PC-3 (cell line): ENCODE measurements at regions not wholly inside any gene's neighbourhood (a gene's known extent, or its start where the extent isn't known, plus 50 kb on each side); places are given as distances from the start of the nearest gene placed in this dataset.

Experiments used
- ATAC-seq: fragments of 200-7000 bp; cut with Tn5 transposase; 2 replicates; pipeline ENCODE4 v1.9.1; 2020; ENCODE audit warnings: mild to moderate bottlenecking, moderate library complexity
- BruUV-seq: library from RNA; stranded (reverse); fragments of 400-500 nt; replicated peaks from 2 replicates; lab custom pipeline; 2021; lab: Mats Ljungman, UMichigan
- CTCF ChIA-PET: fragments of 300-600 bp; sonication (Branson Sonifier 250); formaldehyde crosslinking; loops from one replicate; lab custom pipeline; 2022; ENCODE audit warnings: antibody characterized with exemption; lab: Charles Lee
- POLR2A ChIA-PET: fragments of 300-600 bp; sonication (Branson Sonifier 250); formaldehyde crosslinking; loops from one replicate; lab custom pipeline; 2022; ENCODE audit warnings: antibody characterized with exemption; ENCODE audit not compliant: unreplicated experiment; lab: Charles Lee
- DNase-seq: peaks from one replicate; pipeline ENCODE4 v3.0.0-alpha.2; 2015
- H2AFZ ChIP-seq: fragments of 300-600 bp; sonication (generic); 2 replicates; pipeline ENCODE4 v1.6.0; 2016; ENCODE audit warnings: antibody characterized with exemption, low read length
- H3F3A ChIP-seq: fragments of 300-600 bp; sonication (generic); one replicate; pipeline ENCODE4 v1.6.0; 2017; ENCODE audit warnings: antibody characterized with exemption, low read length, control low read depth, mild to moderate bottlenecking; ENCODE audit not compliant: unreplicated experiment
- H3K27ac ChIP-seq: fragments of 300-600 bp; sonication (generic); 2 replicates; pipeline ENCODE4 v1.5.1; 2016; ENCODE audit warnings: mild to moderate bottlenecking, low read length
- H3K27me3 ChIP-seq: fragments of 300-600 bp; sonication (generic); 2 replicates; pipeline ENCODE4 v1.6.1; 2016; ENCODE audit warnings: low read length, mixed read lengths
- H3K36me3 ChIP-seq: fragments of 300-600 bp; sonication (generic); 2 replicates; pipeline ENCODE4 v1.6.1; 2016; ENCODE audit warnings: low read depth, mixed run types, low read length, mixed read lengths
- H3K4me1 ChIP-seq: fragments of 300-600 bp; sonication (generic); 2 replicates; pipeline ENCODE4 v1.5.1; 2016; ENCODE audit warnings: low read length; ENCODE audit not compliant: insufficient read depth
- H3K4me2 ChIP-seq: fragments of 300-600 bp; sonication (generic); 2 replicates; pipeline ENCODE4 v1.6.0; 2016; ENCODE audit warnings: low read length
- H3K4me3 ChIP-seq: fragments of 300-600 bp; sonication (generic); 2 replicates; pipeline ENCODE4 v1.5.1; 2016; ENCODE audit warnings: mild to moderate bottlenecking, low read length, mixed read lengths
- H3K79me2 ChIP-seq: fragments of 300-600 bp; sonication (generic); 2 replicates; pipeline ENCODE4 v1.6.1; 2017; ENCODE audit warnings: low read length, mixed read lengths
- H3K9ac ChIP-seq: fragments of 300-600 bp; sonication (generic); 2 replicates; pipeline ENCODE4 v1.6.0; 2016; ENCODE audit warnings: mild to moderate bottlenecking, low read length
- H3K9me2 ChIP-seq: fragments of 300-600 bp; sonication (generic); replicated peaks from 2 replicates; pipeline ENCODE4 v1.6.1; 2016; ENCODE audit warnings: mixed run types, low read length, mixed read lengths
- H3K9me3 ChIP-seq: fragments of 300-600 bp; sonication (generic); 2 replicates; pipeline ENCODE4 v1.6.1; 2016; ENCODE audit warnings: low read length, mixed read lengths
- H4K20me1 ChIP-seq: fragments of 300-600 bp; sonication (generic); 2 replicates; pipeline ENCODE4 v1.6.1; 2016; ENCODE audit warnings: low read length, mixed read lengths
- CTCF ChIP-seq: fragments of 300-600 bp; sonication (generic); conservative IDR thresholded peaks from 2 replicates; pipeline ENCODE4 v1.5.1; 2017; ENCODE audit warnings: antibody characterized with exemption, low read depth, mild to moderate bottlenecking, low read length
- EZH2 ChIP-seq: fragments of 300-600 bp; sonication (generic); IDR thresholded peaks from one replicate; pipeline ENCODE4 v1.6.1; 2017; ENCODE audit warnings: antibody characterized with exemption, mild to moderate bottlenecking, low read length; ENCODE audit not compliant: unreplicated experiment
- EZH2phosphoT487 ChIP-seq: fragments of 300-600 bp; sonication (generic); IDR thresholded peaks from 2 replicates; pipeline ENCODE4 v1.6.1; 2018; ENCODE audit warnings: mild to moderate bottlenecking, antibody characterized with exemption, low read length, borderline replicate concordance
- intact Hi-C: fragments of 100-400 bp; cut with micrococcal nuclease; formaldehyde crosslinking; loops from 2 replicates; pipeline ENCODE4 v1.9.0; 2023

GRCh38 chr1:93023281-93023680 is 55.8 kb upstream of the MTF2 start:
- intact Hi-C loops: loop anchor here (5.0 kb wide), 1 partner anchor 54 kb away; the partner anchor contains the start of gene MTF2
- POLR2A ChIA-PET: no interaction called here
- H3K4me2 ChIP-seq: no peak overlapping the region
- no peaks in the 10 kb centered on the region for H3K9me3 ChIP-seq
- no peak overlapping the region for H3K27ac ChIP-seq
- DNase-seq (no peak), ATAC-seq (no peak)
- no peaks in the 10 kb centered on the region for H4K20me1 ChIP-seq
- H3F3A ChIP-seq: no peaks in the 10 kb centered on the region
- H3K27me3 ChIP-seq: no peaks in the 10 kb centered on the region
- no peak overlapping the region for H3K4me3 ChIP-seq
- no peak overlapping the region for H3K9ac ChIP-seq
- no TSS peak for BruUV-seq
- H2AFZ ChIP-seq: no peak overlapping the region
- H3K79me2 ChIP-seq: no peaks in the 10 kb centered on the region
- TF ChIP-seq CTCF: no peak
- TF ChIP-seq EZH2phosphoT487: no peak
- no peak for TF ChIP-seq EZH2
- CTCF ChIA-PET: interaction anchor here (0.9 kb wide), 1 partner anchor 39 kb away, joined by 3 read pairs; no protein-coding TSS in a partner anchor
- no peaks in the 10 kb centered on the region for H3K9me2 ChIP-seq
- H3K4me1 ChIP-seq: peaks cover 14% of the 10 kb centered on the region
- no peaks in the 10 kb centered on the region for H3K36me3 ChIP-seq

GRCh38 chr1:93025572-93025971 is 53.5 kb upstream of the MTF2 start:
- intact Hi-C loops: no loop called here
- no peaks in the 10 kb centered on the region for H3K79me2 ChIP-seq
- no peak overlapping the region for H3K4me3 ChIP-seq
- no peak overlapping the region for H2AFZ ChIP-seq
- ATAC-seq: no peak
- TF ChIP-seq EZH2: no peak
- no peak for TF ChIP-seq EZH2phosphoT487
- no peak for TF ChIP-seq CTCF
- no peaks in the 10 kb centered on the region for H3K36me3 ChIP-seq
- ChIA-PET POLR2A (no interaction called here), CTCF (no interaction called here)
- H3F3A ChIP-seq: no peaks in the 10 kb centered on the region
- H3K4me1 ChIP-seq: peaks cover 14% of the 10 kb centered on the region
- H3K9me2 ChIP-seq: no peaks in the 10 kb centered on the region
- no peaks in the 10 kb centered on the region for H3K27me3 ChIP-seq
- no peak for DNase-seq
- no TSS peak for BruUV-seq
- no peak overlapping the region for H3K9ac ChIP-seq
- H3K9me3 ChIP-seq: no peaks in the 10 kb centered on the region
- H4K20me1 ChIP-seq: no peaks in the 10 kb centered on the region
- no peak overlapping the region for H3K4me2 ChIP-seq
- H3K27ac ChIP-seq: no peak overlapping the region

GRCh38 chr1:93028542-93028941 is 50.5 kb upstream of the MTF2 start:
- Histone ChIP-seq H3K79me2 (no peaks in the 10 kb centered on the region), H3K4me1 (no peaks in the 10 kb centered on the region), H3K4me3 (no peak overlapping the region), H3K9me2 (0 out of 2 replicates have a peak, but pooled peaks cover 5% of the 10 kb centered on the region), H2AFZ (no peak overlapping the region), H3K36me3 (no peaks in the 10 kb centered on the region), H3K27me3 (no peaks in the 10 kb centered on the region), H3K9me3 (no peaks in the 10 kb centered on the region), H3K9ac (no peak overlapping the region), H3K27ac (no peak overlapping the region), H3F3A (no peaks in the 10 kb centered on the region), H4K20me1 (no peaks in the 10 kb centered on the region), H3K4me2 (no peak overlapping the region)
- TF ChIP-seq EZH2: no peak
- TF ChIP-seq CTCF: no peak
- no peak for TF ChIP-seq EZH2phosphoT487
- DNase-seq (no peak), ATAC-seq (no peak)
- intact Hi-C loops: no loop called here
- ChIA-PET POLR2A (no interaction called here), CTCF (no interaction called here)
- no TSS peak for BruUV-seq
